ENCODE measurements at regions not wholly inside any gene's neighbourhood (a gene's known extent, or its start where the extent isn't known, plus 50 kb on each side); places are given as distances from the start of the nearest gene placed in this dataset.

- Mint-ChIP-seq H3K4me3 (no peak overlapping the region), H3K4me1 (no peaks in the 10 kb centered on the region), H3K36me3 (ENCODE audit: low read depth) (no peaks in the 10 kb centered on the region), H3K27ac (no peak overlapping the region), H3K9me3 (peaks cover 22% of the 10 kb centered on the region), H3K27me3 (ENCODE audit: low read depth) (no peaks in the 10 kb centered on the region)
- no peak for TF ChIP-seq CTCF (IDR thresholded peaks at IDR 0.05; ENCODE audit: unreplicated experiment in 3 of 3)
Observed at GRCh38 chr2:103002954-103003353, 241.1 kb downstream of the TMEM182 start.

- no peaks in the 10 kb centered on the region for H3K36me3 Mint-ChIP-seq (ENCODE audit: low read depth)
- no peaks in the 10 kb centered on the region for H3K27me3 Mint-ChIP-seq (ENCODE audit: low read depth)
- peaks cover 16% of the 10 kb centered on the region for H3K9me3 Mint-ChIP-seq
- H3K4me1 Mint-ChIP-seq: no peaks in the 10 kb centered on the region
- H3K4me3 Mint-ChIP-seq: no peak overlapping the region
- TF ChIP-seq CTCF (IDR thresholded peaks at IDR 0.05; ENCODE audit: unreplicated experiment in 3 of 3): no peak
- no peak overlapping the region for H3K27ac Mint-ChIP-seq
Observed at GRCh38 chr2:103003750-103004260, 242.0 kb downstream of the TMEM182 start.

- Mint-ChIP-seq H3K4me3 (no peak overlapping the region), H3K36me3 (ENCODE audit: low read depth) (no peaks in the 10 kb centered on the region), H3K27ac (no peak overlapping the region), H3K27me3 (ENCODE audit: low read depth) (no peaks in the 10 kb centered on the region), H3K9me3 (peaks cover 14% of the 10 kb centered on the region), H3K4me1 (no peaks in the 10 kb centered on the region)
- no peak for TF ChIP-seq CTCF (IDR thresholded peaks at IDR 0.05; ENCODE audit: unreplicated experiment in 3 of 3)
Observed at GRCh38 chr2:103004426-103004942, 242.7 kb downstream of the TMEM182 start.

- H3K4me3 Mint-ChIP-seq: no peak overlapping the region
Observed at GRCh38 chr2:103005393-103005792, 243.6 kb downstream of the TMEM182 start.

GRCh38 chr2:103007086-103007485 lies 245.3 kb downstream of the TMEM182 start:
- Mint-ChIP-seq H3K4me3 (no peak overlapping the region), H3K27ac (no peak overlapping the region), H3K9me3 (peaks cover 7% of the 10 kb centered on the region), H3K27me3 (ENCODE audit: low read depth) (no peaks in the 10 kb centered on the region), H3K4me1 (no peaks in the 10 kb centered on the region), H3K36me3 (ENCODE audit: low read depth) (no peaks in the 10 kb centered on the region)
- TF ChIP-seq CTCF (IDR thresholded peaks at IDR 0.05; ENCODE audit: unreplicated experiment in 3 of 3): no peak

More at GRCh38 chr2:103005393-103005792, 243.6 kb downstream of the TMEM182 start:
- Mint-ChIP-seq H3K4me1 (no peaks in the 10 kb centered on the region), H3K36me3 (ENCODE audit: low read depth) (no peaks in the 10 kb centered on the region), H3K9me3 (peaks cover 10% of the 10 kb centered on the region), H3K27me3 (ENCODE audit: low read depth) (no peaks in the 10 kb centered on the region), H3K27ac (no peak overlapping the region)
- no peak for TF ChIP-seq CTCF (IDR thresholded peaks at IDR 0.05; ENCODE audit: unreplicated experiment in 3 of 3)

GRCh38 chr2:103008586-103008985 lies 246.8 kb downstream of the TMEM182 start:
- no peaks in the 10 kb centered on the region for H3K9me3 Mint-ChIP-seq
- no peak overlapping the region for H3K27ac Mint-ChIP-seq
- no peaks in the 10 kb centered on the region for H3K4me1 Mint-ChIP-seq
- H3K36me3 Mint-ChIP-seq (ENCODE audit: low read depth): no peaks in the 10 kb centered on the region
- no peak overlapping the region for H3K4me3 Mint-ChIP-seq
- no peak for TF ChIP-seq CTCF (IDR thresholded peaks at IDR 0.05; ENCODE audit: unreplicated experiment in 3 of 3)
- H3K27me3 Mint-ChIP-seq (ENCODE audit: low read depth): no peaks in the 10 kb centered on the region
